Karpas-422 (cell line): ENCODE measurements at regions not wholly inside any gene's neighbourhood (a gene's known extent, or its start where the extent isn't known, plus 50 kb on each side); places are given as distances from the start of the nearest gene placed in this dataset.

ENCODE experiments used
- DNase-seq: peaks from one replicate; pipeline ENCODE4 v3.0.0-alpha.2; 2015
- H2AFZ ChIP-seq: fragments of 200-600 bp; sonication (generic); 2 replicates; pipeline ENCODE4 v1.6.1; 2014; ENCODE audit warnings: antibody characterized with exemption, low read length, mixed read lengths
- H3K27ac ChIP-seq: fragments of 200-600 bp; sonication (generic); 2 replicates; pipeline ENCODE4 v1.5.1; 2014; ENCODE audit warnings: mild to moderate bottlenecking, low read length, moderate library complexity
- H3K27me3 ChIP-seq: fragments of 200-600 bp; sonication (generic); 2 replicates; pipeline ENCODE4 v1.6.1; 2014; ENCODE audit warnings: low read length, mixed read lengths
- H3K36me3 ChIP-seq: fragments of 200-600 bp; sonication (generic); 2 replicates; pipeline ENCODE4 v1.6.1; 2014; ENCODE audit warnings: low read length, mixed read lengths; ENCODE audit not compliant: insufficient read depth
- H3K4me1 ChIP-seq: fragments of 200-600 bp; sonication (generic); 2 replicates; pipeline ENCODE4 v1.6.1; 2014; ENCODE audit warnings: mild to moderate bottlenecking, low read length, mixed read lengths
- H3K4me2 ChIP-seq: fragments of 200-600 bp; sonication (generic); 2 replicates; pipeline ENCODE4 v1.6.1; 2014; ENCODE audit warnings: low read length, low read depth, mild to moderate bottlenecking; ENCODE audit not compliant: poor library complexity, severe bottlenecking
- H3K4me3 ChIP-seq: fragments of 200-600 bp; sonication (generic); 2 replicates; pipeline ENCODE4 v1.5.1; 2014; ENCODE audit warnings: mild to moderate bottlenecking, antibody characterized with exemption, low read length, mixed read lengths
- H3K79me2 ChIP-seq: fragments of 200-600 bp; sonication (generic); 2 replicates; pipeline ENCODE4 v1.6.1; 2014; ENCODE audit warnings: mild to moderate bottlenecking, low read length, mixed read lengths
- H3K9ac ChIP-seq: fragments of 200-600 bp; sonication (generic); 2 replicates; pipeline ENCODE4 v1.6.0; 2014; ENCODE audit warnings: low read length
- H3K9me2 ChIP-seq: fragments of 200-600 bp; sonication (generic), shearing (Covaris generic); replicated peaks from 2 replicates; pipeline ENCODE4 v1.6.0; 2014; ENCODE audit warnings: mild to moderate bottlenecking, low read length, moderate library complexity; ENCODE audit not compliant: insufficient read depth
- H3K9me3 ChIP-seq: fragments of 300-700, 200-600 bp; sonication (generic); 2 replicates; pipeline ENCODE4 v1.6.1; 2014; ENCODE audit warnings: low read length, mixed read lengths
- H4K20me1 ChIP-seq: fragments of 200-600 bp; sonication (generic); 2 replicates; pipeline ENCODE4 v1.6.1; 2014; ENCODE audit warnings: mild to moderate bottlenecking, antibody characterized with exemption, low read length, low read depth; ENCODE audit not compliant: insufficient read depth

GRCh38 chr2:200209030-200209429 lies 97.5 kb upstream of the SPATS2L start:
- no peak for DNase-seq
- H3K9ac ChIP-seq: no peak overlapping the region
- H3K36me3 ChIP-seq: no peaks in the 10 kb centered on the region
- no peaks in the 10 kb centered on the region for H3K4me1 ChIP-seq
- no peak overlapping the region for H3K4me2 ChIP-seq
- no peak overlapping the region for H3K4me3 ChIP-seq
- no peak overlapping the region for H2AFZ ChIP-seq
- no peaks in the 10 kb centered on the region for H3K27me3 ChIP-seq
- no peaks in the 10 kb centered on the region for H3K79me2 ChIP-seq
- no peaks in the 10 kb centered on the region for H3K9me3 ChIP-seq
- no peaks in the 10 kb centered on the region for H3K9me2 ChIP-seq
- H3K27ac ChIP-seq: no peak overlapping the region
- H4K20me1 ChIP-seq: no peaks in the 10 kb centered on the region

GRCh38 chr2:200211643-200212042 lies 94.8 kb upstream of the SPATS2L start:
- no peaks in the 10 kb centered on the region for H3K9me2 ChIP-seq
- no peaks in the 10 kb centered on the region for H3K79me2 ChIP-seq
- H3K36me3 ChIP-seq: no peaks in the 10 kb centered on the region
- H3K9ac ChIP-seq: no peak overlapping the region
- H3K9me3 ChIP-seq: no peaks in the 10 kb centered on the region
- no peak overlapping the region for H3K27ac ChIP-seq
- H4K20me1 ChIP-seq: no peaks in the 10 kb centered on the region
- DNase-seq: no peak
- H3K27me3 ChIP-seq: no peaks in the 10 kb centered on the region
- no peaks in the 10 kb centered on the region for H3K4me1 ChIP-seq
- no peak overlapping the region for H2AFZ ChIP-seq
- no peak overlapping the region for H3K4me3 ChIP-seq
- no peak overlapping the region for H3K4me2 ChIP-seq

GRCh38 chr2:200212862-200213425 lies 93.5 kb upstream of the SPATS2L start:
- H3K9ac ChIP-seq: no peak overlapping the region
- H3K4me3 ChIP-seq: no peak overlapping the region
- DNase-seq: no peak
- H3K9me3 ChIP-seq: no peaks in the 10 kb centered on the region
- H3K36me3 ChIP-seq: no peaks in the 10 kb centered on the region
- H3K9me2 ChIP-seq: no peaks in the 10 kb centered on the region
- H4K20me1 ChIP-seq: no peaks in the 10 kb centered on the region
- H2AFZ ChIP-seq: no peak overlapping the region
- no peaks in the 10 kb centered on the region for H3K27me3 ChIP-seq
- no peaks in the 10 kb centered on the region for H3K4me1 ChIP-seq
- no peaks in the 10 kb centered on the region for H3K79me2 ChIP-seq
- H3K27ac ChIP-seq: no peak overlapping the region
- no peak overlapping the region for H3K4me2 ChIP-seq

GRCh38 chr2:200216310-200216709 lies 90.2 kb upstream of the SPATS2L start:
- Histone ChIP-seq H3K27ac (no peak overlapping the region), H3K27me3 (no peaks in the 10 kb centered on the region)

GRCh38 chr2:200217320-200217719 lies 89.2 kb upstream of the SPATS2L start:
- Histone ChIP-seq H3K4me3 (no peak overlapping the region), H3K4me2 (no peak overlapping the region), H3K27me3 (no peaks in the 10 kb centered on the region), H3K9me3 (no peaks in the 10 kb centered on the region), H3K79me2 (no peaks in the 10 kb centered on the region), H2AFZ (no peak overlapping the region), H3K9me2 (no peaks in the 10 kb centered on the region), H4K20me1 (no peaks in the 10 kb centered on the region), H3K27ac (no peak overlapping the region), H3K9ac (no peak overlapping the region), H3K4me1 (no peaks in the 10 kb centered on the region), H3K36me3 (no peaks in the 10 kb centered on the region)
- no peak for DNase-seq

More at GRCh38 chr2:200216310-200216709, 90.2 kb upstream of the SPATS2L start:
- no peaks in the 10 kb centered on the region for H3K79me2 ChIP-seq
- H3K4me3 ChIP-seq: no peak overlapping the region
- no peak overlapping the region for H3K9ac ChIP-seq
- H3K9me2 ChIP-seq: no peaks in the 10 kb centered on the region
- H2AFZ ChIP-seq: no peak overlapping the region
- H3K4me1 ChIP-seq: no peaks in the 10 kb centered on the region
- H3K9me3 ChIP-seq: no peaks in the 10 kb centered on the region
- no peaks in the 10 kb centered on the region for H3K36me3 ChIP-seq
- DNase-seq: no peak
- H4K20me1 ChIP-seq: no peaks in the 10 kb centered on the region
- no peak overlapping the region for H3K4me2 ChIP-seq

- H3K27ac ChIP-seq: no peak overlapping the region
- H3K4me2 ChIP-seq: no peak overlapping the region
- no peaks in the 10 kb centered on the region for H3K4me1 ChIP-seq
- H3K9ac ChIP-seq: no peak overlapping the region
- no peaks in the 10 kb centered on the region for H3K9me3 ChIP-seq
- H3K27me3 ChIP-seq: no peaks in the 10 kb centered on the region
- no peaks in the 10 kb centered on the region for H3K9me2 ChIP-seq
- H2AFZ ChIP-seq: no peak overlapping the region
- no peaks in the 10 kb centered on the region for H3K36me3 ChIP-seq
- no peaks in the 10 kb centered on the region for H3K79me2 ChIP-seq
- no peaks in the 10 kb centered on the region for H4K20me1 ChIP-seq
- no peak for DNase-seq
- no peak overlapping the region for H3K4me3 ChIP-seq
Measured at GRCh38 chr2:200218645-200219044, 87.8 kb upstream of the SPATS2L start.

- Histone ChIP-seq H2AFZ (no peak overlapping the region), H3K4me2 (no peak overlapping the region), H3K27me3 (no peaks in the 10 kb centered on the region), H3K9me3 (no peaks in the 10 kb centered on the region), H4K20me1 (no peaks in the 10 kb centered on the region), H3K27ac (no peak overlapping the region), H3K36me3 (no peaks in the 10 kb centered on the region), H3K4me3 (no peak overlapping the region), H3K79me2 (no peaks in the 10 kb centered on the region), H3K9me2 (no peaks in the 10 kb centered on the region), H3K4me1 (no peaks in the 10 kb centered on the region), H3K9ac (no peak overlapping the region)
- DNase-seq: no peak
Measured at GRCh38 chr2:200219309-200220113, 87.0 kb upstream of the SPATS2L start.

- Histone ChIP-seq H3K9ac (no peak overlapping the region), H4K20me1 (no peaks in the 10 kb centered on the region), H3K27me3 (no peaks in the 10 kb centered on the region; the same call in 1 of the 2 replicates), H3K36me3 (no peaks in the 10 kb centered on the region), H3K9me3 (no peaks in the 10 kb centered on the region), H3K4me3 (no peak overlapping the region), H2AFZ (no peak overlapping the region), H3K4me2 (no peak overlapping the region), H3K9me2 (no peaks in the 10 kb centered on the region), H3K27ac (no peak overlapping the region), H3K4me1 (no peaks in the 10 kb centered on the region), H3K79me2 (no peaks in the 10 kb centered on the region)
- no peak for DNase-seq
Measured at GRCh38 chr2:200220251-200220650, 86.2 kb upstream of the SPATS2L start.
